ENCODE measurements at regions not wholly inside any gene's neighbourhood (a gene's known extent, or its start where the extent isn't known, plus 50 kb on each side); places are given as distances from the start of the nearest gene placed in this dataset.

DNA sequence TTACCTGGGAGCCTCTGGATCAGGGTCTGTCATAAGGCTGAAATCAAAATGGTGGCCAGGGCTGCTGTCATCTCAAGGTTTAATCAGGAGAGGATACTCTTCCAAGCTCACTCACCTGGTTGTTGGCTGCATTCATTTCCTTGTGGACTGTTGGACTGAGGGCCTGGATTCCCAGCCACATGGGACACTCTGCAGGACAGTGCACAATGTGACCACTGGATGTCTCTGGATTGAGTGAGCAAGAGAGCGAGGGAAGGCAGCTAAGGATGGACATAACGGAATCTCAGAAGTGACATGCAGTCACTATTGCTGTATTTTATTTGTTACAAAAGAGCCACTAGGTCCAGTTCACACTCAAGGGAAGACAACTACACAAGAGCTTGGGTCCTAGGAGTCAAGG is 229.1 kb downstream of the S1PR1 start:
- Histone ChIP-seq H4K8ac (ENCODE audit: extremely low read depth, insufficient read depth, low read length) (no peak overlapping the region), H3K9me3 (ENCODE audit: insufficient read depth in 2 of 2, low read depth in 1 of 2, low read length in 1 of 2) (peaks cover 0 to 3% of the 10 kb centered on the region in 2 experiments; a peak in 1 of 4 replicates), H3K4ac (replicated peaks; ENCODE audit: insufficient read length, low read depth, low read length) (no peak overlapping the region), H2BK15ac (ENCODE audit: low read length) (no peak overlapping the region), H2AFZ (ENCODE audit: low read length) (peak overlapping the region; percentile 39; the same call in 1 of the 2 replicates), H2BK12ac (ENCODE audit: low read depth, low read length) (no peak overlapping the region), H3K56ac (replicated peaks; ENCODE audit: insufficient read length, low read depth, low read length) (no peak overlapping the region), H3K4me3 (ENCODE audit: extremely low read depth in 1 of 4, insufficient read depth in 2 of 4, low read depth in 3 of 4, low read length in 4 of 4) (no peak overlapping the region), H3K4me2 (ENCODE audit: insufficient read depth in 1 of 2, low read depth in 2 of 2, low read length in 2 of 2) (no peak overlapping the region), H3K23me2 (ENCODE audit: low read depth, low read length) (no peaks in the 10 kb centered on the region; the same call in 1 of the 2 replicates), H3K79me1 (ENCODE audit: low read depth, low read length) (no peaks in the 10 kb centered on the region), H4K91ac (replicated peaks; ENCODE audit: insufficient read length, low read length) (no peak overlapping the region), H3K79me2 (ENCODE audit: control insufficient read depth in 1 of 2, insufficient read depth in 2 of 2, low read length in 2 of 2) (no peaks in the 10 kb centered on the region), H2BK20ac (ENCODE audit: low read length) (no peak overlapping the region), H2AK5ac (ENCODE audit: low read depth, low read length) (no peak overlapping the region), H4K5ac (ENCODE audit: insufficient read length, low read depth, low read length) (no peak overlapping the region), H2BK120ac (replicated peaks; ENCODE audit: low read depth, low read length) (no peak overlapping the region), H3K18ac (ENCODE audit: extremely low read depth, low read length) (no peak overlapping the region), H3K4me1 (replicated peaks in 1 of 4; ENCODE audit: control insufficient read depth in 3 of 4, insufficient read depth in 4 of 4, low read length in 3 of 4) (no peaks in the 10 kb centered on the region), H3K27ac (ENCODE audit: low read depth, low read length) (no peak overlapping the region), H2BK5ac (ENCODE audit: low read depth, low read length) (no peak overlapping the region), H4K20me1 (replicated peaks in 1 of 2; ENCODE audit: control insufficient read depth in 1 of 2, insufficient read depth in 2 of 2, low read length in 2 of 2) (no peaks in the 10 kb centered on the region), H3K23ac (ENCODE audit: insufficient read length) (no peak overlapping the region), H3K9ac (replicated peaks in 1 of 4; ENCODE audit: extremely low read depth in 1 of 4, low read depth in 3 of 4, low read length in 3 of 4) (no peak overlapping the region), H3K14ac (ENCODE audit: insufficient read length) (no peak overlapping the region), H3K27me3 (replicated peaks in 1 of 4; ENCODE audit: control insufficient read depth in 3 of 4, extremely low read depth in 1 of 4, insufficient read depth in 3 of 4, low read length in 3 of 4) (no peaks in the 10 kb centered on the region), H3K36me3 (ENCODE audit: control insufficient read depth in 2 of 4, insufficient read depth in 4 of 4, low read length in 3 of 4) (no peaks in the 10 kb centered on the region)
- ChIA-PET POLR2A (ENCODE audit: partially characterized antibody) (no interaction called here), CTCF (ENCODE audit: partially characterized antibody) (interaction anchor here (0.5 to 2.0 kb wide), 5 partner anchors 9 to 156 kb away, joined by 3 to 16 read pairs (median 4); no protein-coding TSS in a partner anchor)
- DNase-seq (ENCODE audit: low read depth in 1 of 2, low spot score in 2 of 2) (no peak), FAIRE-seq (no peak)
- 90% methylated on average over 2 of the region's 2 CpGs; no CpG with 5 or more reads in 1 of the 2 experiments for WGBS, 2 experiments (ENCODE audit: extremely low coverage in 1 of 2, insufficient coverage in 1 of 2, insufficient read length in 1 of 2, insufficient replicate concordance in 2 of 2, low coverage in 1 of 2, low lambda C conversion rate in 2 of 2, missing lambda C conversion rate in 1 of 2)
- peak in 1 of 3 experiments; percentile 5; a peak in 1 of 4 replicates for TF ChIP-seq CTCF (IDR thresholded peaks at IDR 0.05; ENCODE audit: control extremely low read depth in 1 of 3, insufficient read depth in 1 of 3, low read depth in 1 of 3, low read length in 3 of 3)
- TF ChIP-seq POLR2A (IDR thresholded peaks at IDR 0.05; ENCODE audit: control extremely low read depth in 1 of 2, low read depth in 2 of 2, low read length in 2 of 2) = no peak
